ENCODE measurements at regions not wholly inside any gene's neighbourhood (a gene's known extent, or its start where the extent isn't known, plus 50 kb on each side); places are given as distances from the start of the nearest gene placed in this dataset.

DNA sequence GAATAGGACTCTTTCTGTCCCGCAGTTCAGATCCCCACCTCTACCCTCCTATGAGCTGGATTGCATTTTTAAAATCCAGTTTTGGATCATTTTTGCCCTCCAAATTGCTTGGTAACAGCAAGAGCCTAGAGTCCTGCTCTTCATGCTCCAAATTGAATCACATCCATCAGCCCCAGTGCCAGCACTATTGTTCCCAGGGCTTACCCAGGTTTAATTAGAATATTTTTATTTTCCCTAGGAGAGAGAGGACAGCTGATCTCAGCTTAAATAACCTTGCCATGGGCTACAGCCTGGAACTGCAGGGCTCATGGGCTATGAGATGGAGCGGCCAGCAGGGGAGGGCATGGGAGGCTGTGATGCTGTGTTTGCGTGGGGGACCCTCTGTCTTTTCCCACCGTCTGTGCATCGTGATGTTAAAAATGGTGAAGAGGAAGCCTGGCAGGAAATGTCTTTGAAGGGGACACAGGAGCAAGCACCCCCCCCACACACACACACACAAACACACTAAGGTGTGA lies 59.4 kb upstream of the WSCD2 start:
- no peak for TF ChIP-seq POLR2A (IDR thresholded peaks at IDR 0.05)
- TF ChIP-seq, protein P1, sequence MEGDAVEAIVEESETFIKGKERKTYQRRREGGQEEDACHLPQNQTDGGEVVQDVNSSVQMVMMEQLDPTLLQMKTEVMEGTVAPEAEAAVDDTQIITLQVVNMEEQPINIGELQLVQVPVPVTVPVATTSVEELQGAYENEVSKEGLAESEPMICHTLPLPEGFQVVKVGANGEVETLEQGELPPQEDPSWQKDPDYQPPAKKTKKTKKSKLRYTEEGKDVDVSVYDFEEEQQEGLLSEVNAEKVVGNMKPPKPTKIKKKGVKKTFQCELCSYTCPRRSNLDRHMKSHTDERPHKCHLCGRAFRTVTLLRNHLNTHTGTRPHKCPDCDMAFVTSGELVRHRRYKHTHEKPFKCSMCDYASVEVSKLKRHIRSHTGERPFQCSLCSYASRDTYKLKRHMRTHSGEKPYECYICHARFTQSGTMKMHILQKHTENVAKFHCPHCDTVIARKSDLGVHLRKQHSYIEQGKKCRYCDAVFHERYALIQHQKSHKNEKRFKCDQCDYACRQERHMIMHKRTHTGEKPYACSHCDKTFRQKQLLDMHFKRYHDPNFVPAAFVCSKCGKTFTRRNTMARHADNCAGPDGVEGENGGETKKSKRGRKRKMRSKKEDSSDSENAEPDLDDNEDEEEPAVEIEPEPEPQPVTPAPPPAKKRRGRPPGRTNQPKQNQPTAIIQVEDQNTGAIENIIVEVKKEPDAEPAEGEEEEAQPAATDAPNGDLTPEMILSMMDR (IDR thresholded peaks at IDR 0.05 in 4 of 5, conservative IDR thresholded peaks at IDR 0.05 in 1 of 5): no peak

Measured in gastrocnemius medialis (tissue), 4 donors.